Left hindlimb (tissue), 1 donor: ENCODE measurements at regions not wholly inside any gene's neighbourhood (a gene's known extent, or its start where the extent isn't known, plus 50 kb on each side); places are given as distances from the start of the nearest gene placed in this dataset.
"Not testable (repeated sequence)": the region's sequence is repeated elsewhere in the genome, so short reads cannot be mapped to it uniquely, and the experiment has no call there.

Experiments used
- DNase-seq: peaks from one replicate; pipeline ENCODE4 v3.0.0-alpha.2; 2018

DNA sequence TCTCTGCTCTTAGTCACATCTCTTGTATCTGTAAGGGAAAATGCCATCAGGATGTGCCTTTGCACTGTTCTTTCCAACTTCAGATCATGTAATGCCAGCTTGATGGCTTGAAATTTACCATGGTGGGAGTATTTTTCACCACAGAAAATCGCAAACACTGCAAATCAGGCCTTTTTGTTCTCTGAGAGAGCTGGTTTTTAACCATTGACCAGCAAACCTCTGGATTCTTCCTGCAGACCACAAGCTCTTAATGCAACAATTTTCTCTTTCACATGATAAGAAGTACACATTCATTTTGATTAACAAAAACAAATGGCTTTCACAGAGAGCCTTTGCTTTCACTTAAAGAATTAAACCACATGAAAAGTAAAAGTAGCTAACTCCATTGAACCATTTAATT, 145.4 kb upstream of the NEBL start:
- no peak for DNase-seq

DNA sequence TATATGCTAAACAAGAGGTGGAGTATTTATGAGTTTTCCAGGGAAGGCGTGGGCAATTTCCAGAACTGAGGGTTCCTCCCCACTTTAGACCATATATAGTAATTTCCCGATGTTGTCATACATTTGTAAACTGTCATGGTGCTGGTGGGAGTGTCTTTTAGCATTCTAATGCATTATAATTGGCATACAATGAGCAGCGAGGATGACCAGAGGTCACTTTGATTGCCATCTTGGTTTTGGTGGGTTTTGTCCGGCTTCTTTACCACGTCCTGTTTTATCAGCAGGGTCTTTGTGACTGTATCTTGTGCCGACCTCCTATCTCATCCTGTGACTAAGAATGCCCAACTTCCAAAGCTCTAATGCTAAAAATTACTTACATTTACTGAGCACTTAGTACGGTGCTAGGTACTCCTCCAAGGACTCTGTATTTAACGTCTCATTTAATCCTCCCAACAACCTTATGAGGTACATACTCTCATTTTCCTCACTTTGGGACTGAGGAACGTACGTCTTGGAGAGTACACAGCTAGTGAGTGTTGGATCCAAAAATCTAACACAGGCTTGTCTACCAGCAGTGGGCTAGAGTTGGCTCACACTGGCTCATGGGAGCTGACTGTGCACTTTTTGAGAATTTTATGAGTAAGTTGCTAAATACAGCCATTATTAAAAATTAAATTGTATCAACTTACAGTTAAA, 144.8 kb upstream of the NEBL start:
- no peak for DNase-seq

DNA sequence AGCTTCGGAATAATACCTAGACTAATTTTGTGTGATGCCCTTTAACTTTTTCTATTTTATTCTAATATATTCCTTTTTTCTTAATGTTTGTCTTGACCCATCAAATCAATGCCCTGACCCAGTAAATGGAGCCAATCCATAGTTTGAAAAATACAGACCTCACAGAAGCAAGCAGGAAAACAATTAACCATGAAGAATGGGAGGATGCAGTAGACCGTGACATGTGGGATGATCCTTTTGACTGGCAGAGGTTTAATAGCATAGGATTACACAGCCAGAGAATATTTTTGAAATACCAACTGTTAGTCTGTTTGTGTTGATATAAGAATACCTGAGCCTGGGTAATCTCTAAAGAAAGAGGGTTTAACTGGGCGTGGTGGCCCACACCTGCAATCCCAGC, 142.6 kb upstream of the NEBL start:
- DNase-seq = no peak

DNA sequence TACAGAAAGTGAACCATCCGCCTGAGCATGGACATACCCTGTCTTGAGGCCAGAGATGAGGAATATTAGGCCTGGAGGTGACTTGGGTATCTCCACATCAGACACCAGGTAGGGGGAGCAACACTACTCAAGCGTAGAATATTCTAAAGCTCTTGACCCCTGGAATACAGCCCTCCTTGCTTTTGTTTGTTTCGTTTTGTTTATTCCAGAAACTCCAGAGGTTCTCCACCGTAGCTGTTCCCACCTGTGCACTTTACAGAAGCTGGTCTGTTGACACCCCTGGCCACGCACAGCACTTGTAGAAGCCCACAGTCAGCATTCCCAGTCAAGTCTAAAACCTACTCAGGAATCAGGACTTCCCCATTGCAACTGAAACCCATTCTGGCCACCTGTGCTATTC, 139.6 kb upstream of the NEBL start:
- no peak for DNase-seq

DNA sequence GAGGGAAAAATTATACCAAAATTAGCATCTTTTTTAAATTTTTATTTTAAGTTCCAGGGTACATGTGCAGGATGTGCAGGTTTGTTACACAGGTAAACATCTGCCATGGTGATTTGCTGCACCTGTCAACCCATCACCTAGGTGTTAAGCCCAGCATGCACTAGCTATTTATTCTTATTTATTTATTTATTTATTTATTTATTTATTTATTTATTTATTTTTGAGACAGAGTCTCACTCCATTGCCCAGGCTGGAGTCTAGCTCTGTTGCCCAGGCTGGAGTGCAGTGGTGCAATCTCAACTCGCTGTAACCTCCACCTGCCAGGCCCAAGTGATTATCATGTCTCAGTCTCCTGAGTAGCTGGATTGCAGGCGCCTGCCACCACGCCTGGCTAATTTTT, 137.7 kb upstream of the NEBL start:
- DNase-seq = not testable (repeated sequence)

DNA sequence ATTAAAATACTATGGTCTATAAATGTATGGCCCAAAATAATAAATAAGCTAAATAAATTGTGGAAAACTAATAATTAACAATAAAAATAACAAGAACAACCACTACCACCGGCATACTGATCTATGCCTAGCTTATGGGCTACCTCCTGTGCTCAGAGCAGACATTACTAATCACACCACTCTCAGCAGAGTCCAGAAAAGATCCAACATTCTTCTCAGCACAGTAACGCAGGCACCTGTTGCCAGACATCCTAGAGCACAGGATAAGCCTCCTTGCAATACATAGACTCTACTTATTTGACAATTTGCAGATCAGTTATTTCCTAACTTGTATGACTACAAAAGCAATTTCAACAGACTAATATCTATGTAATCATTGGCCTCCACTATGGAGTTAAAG, 137.1 kb upstream of the NEBL start:
- DNase-seq = no peak

DNA sequence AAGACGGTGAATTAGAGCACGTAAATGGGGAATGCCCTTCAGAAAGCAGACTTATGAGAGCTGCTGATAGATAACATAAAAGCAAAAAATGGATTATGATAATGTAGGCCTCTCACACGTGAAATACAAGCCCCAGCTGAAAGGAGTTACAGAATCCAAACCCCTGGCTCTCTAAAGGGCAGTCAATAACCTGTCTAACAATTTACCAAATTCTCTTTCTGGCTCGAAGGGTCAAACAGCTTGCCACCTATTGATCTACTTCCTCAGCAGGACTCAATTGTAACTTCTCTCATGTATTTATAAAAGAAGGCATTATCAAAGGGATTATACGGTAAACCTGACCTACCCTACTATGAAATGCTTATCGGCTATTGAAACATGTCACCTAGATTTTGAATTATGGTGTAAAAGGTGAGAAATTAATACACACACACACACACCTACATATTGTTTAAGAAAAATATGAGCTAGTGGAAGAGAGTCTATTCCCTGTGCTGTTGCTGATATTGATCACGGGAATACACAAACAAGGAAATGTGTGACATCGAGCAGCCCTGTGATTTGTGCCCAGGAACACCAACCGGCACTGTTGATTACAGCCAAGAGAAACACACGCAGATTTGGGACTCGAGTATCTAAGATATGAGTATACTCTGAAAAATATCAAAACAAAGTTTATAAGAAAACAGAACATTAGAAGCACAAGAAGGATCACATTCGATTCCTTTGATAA, 135.6 kb upstream of the NEBL start:
- DNase-seq = no peak

DNA sequence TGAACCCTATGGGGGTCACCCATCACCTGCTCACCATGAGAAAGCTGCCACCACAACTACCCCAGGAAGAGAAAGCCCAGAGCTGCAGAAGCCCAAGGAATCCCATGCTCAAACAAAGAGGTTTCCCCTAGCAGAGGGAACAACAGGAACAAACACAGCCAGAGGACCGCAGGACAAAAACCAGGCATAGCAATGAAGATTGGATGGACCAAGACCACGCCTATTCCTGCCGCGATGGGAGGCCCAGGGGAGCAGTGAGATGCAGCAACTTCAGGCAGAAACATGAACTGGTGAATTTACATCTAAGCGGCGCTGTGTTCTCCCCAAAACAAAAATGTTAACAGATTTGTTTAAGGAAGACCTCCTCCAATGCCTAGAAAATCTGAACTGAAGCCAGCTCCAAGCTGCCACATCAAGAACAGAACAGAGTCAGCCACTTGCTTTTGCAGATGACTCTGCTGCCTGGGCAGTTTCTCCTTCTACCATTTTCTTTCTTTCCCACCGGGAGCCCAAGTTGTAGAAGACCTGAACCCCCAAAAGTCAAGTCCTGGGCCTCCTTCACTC, 134.2 kb upstream of the NEBL start:
- DNase-seq = no peak

DNA sequence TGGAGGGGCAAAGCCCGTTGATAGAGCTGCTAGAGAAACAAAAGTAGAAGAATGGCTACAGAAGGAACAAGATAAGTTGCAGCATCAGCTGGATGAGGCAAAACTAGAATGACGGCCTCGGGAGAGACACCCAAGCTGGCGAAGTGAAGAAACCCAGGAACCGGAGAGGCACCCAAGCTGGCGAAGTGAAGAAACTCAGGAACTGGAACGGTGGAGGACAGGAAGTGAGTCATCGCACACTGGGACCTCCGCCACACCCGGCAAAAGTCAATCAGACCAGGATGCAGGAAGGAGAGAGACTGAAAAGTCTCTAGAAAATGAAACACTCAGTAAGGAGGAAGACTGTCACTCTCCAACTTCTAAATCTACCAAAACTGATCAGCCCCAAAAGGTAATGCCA, 133.0 kb upstream of the NEBL start:
- DNase-seq = no peak

DNA sequence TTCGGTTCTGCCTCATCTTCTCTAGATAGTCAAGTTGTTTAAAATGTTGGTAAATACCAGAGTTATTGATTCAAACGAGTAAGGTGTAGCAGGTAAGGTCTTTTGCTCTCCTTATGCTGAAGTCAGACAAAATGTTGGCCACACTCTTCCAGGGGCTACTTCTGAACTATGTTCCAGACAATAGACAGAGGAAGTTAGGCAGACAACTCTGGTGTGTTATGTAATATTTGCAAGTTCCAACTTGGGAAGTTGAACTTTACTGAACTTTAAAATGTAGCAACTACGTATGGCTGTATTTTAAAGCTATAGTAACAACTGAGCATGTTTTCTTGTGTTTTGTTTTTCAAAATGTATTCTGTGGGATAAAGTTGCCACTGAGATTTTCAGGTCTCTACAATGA, 125.7 kb upstream of the NEBL start:
- no peak for DNase-seq

DNA sequence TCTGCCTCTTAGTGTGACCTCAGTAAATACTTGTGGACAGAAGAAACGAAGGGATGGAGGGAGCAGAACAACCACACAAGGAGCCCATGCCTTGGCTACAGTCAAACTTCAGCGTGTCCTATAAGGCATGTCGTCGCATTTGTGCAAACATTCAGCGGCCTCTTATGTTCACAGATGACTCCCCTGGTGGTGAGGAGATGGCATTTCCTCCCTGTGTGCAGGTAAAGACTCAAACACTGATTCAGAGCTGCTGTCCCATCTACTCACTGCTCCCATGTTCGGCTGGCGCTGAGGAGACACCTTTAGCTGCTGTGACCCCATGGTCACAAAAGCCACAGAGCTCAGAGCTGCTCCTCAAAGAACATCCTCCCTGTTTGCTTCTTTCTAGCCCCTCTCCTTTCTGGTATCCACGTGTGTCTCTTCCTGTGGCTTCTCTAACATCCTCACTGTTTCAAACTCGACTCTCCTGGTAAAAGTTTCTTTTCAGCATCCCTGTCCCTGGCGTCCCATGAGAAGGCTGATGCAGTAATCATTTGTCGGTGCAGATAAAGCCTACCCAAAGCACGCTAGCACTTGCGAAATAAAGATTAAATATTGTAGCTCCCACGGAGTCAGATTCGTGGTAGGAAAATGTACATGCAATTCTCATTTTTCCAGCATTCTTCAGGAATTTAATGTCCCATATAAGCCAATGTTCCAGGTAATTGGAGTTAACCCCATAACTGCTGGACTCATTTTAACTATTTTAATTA, 124.9 kb upstream of the NEBL start:
- DNase-seq = no peak

DNA sequence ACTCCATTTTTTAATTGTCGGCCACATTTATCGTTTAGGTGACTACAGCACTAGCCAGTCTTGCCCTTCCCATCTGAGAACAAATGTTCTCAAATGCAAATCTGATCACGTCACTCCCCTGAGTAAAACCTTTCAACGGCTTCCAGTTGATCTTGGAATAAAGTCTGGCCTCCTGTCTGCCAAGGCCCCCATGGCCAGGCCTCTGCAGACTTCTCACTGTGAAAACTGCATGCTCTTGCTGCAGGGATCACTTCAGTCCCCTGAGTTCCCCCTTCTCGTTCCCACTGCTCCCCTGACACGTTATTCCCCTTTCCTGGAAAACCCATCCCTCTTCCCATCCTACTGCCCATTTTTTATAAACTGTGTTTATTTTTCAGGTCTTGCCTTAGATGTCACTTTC, 124.1 kb upstream of the NEBL start:
- no peak for DNase-seq

DNA sequence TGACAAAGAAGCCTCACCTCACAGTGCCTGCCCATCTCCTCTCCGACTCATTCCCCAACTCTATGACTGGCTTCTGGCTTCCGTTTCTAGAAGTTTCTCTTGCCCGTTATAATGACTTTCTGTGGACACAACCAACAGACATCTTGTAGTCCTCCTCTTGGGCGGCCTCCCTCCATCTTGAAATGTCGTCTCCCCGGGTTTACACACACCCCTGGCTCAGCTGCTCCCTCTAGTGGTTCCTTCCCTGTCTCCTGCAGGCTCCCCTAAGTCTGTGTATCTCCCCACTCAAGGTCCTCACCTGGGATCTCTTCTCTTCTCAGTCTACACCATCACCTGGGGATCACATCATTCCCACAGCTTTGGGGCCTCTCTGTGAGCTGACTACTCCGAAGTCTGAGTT, 123.4 kb upstream of the NEBL start:
- no peak for DNase-seq

DNA sequence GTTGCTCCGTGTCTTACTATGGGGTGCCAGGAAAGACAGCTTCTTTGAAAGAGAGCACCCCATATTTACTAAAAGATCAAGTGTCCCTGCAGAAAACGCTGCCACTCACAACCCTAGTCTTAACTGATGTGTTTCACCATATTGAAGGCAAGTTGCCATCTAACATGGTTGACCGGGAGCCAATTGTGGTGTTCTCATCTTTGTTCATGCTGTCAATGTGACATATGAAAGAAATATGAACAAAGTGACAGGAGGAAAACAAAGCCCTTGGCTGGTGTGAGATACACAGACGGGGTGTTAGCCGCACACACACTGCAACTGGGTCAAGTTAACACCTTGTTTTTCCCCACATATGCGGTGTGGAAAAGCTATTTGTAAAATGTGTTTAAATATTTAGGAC, 122.3 kb upstream of the NEBL start:
- no peak for DNase-seq

DNA sequence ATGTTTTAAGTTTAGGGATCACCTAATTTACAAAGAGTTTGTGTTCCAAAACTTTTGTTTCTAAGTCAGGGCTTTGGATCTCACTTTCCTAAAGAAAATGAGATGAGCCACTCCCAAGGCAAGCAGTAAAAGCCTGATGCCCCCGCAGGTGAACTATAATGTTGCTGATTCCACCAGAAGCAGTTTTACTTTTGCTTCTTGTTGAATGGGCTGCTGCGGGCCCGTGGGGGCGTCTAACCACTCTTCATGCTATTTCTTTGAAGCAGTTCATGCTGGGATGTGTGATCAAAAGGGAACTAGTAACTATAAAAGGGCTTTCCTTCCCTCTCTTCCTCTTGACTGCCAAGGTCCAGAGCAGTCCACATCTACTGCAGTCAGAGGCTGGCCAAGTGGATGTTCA, 118.7 kb upstream of the NEBL start:
- no peak for DNase-seq

DNA sequence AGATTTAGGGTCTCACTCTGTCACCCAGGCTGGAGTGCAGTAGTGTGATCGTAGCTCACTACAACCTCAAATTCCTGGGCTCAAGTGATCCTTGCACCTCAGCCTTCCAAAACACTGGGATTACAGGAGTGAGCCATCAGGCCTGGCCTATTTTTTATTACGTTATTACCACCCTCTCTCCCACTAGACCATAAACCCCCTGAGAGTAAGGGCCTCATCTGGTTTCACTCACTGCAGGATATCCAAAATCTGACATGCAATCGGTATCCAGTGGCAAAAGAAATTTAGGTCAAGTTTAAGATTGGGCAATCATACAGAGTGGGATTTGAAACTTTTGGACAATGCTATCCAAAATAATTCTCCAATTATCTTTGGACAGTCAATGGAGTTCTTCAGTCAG, 117.0 kb upstream of the NEBL start:
- DNase-seq = no peak

DNA sequence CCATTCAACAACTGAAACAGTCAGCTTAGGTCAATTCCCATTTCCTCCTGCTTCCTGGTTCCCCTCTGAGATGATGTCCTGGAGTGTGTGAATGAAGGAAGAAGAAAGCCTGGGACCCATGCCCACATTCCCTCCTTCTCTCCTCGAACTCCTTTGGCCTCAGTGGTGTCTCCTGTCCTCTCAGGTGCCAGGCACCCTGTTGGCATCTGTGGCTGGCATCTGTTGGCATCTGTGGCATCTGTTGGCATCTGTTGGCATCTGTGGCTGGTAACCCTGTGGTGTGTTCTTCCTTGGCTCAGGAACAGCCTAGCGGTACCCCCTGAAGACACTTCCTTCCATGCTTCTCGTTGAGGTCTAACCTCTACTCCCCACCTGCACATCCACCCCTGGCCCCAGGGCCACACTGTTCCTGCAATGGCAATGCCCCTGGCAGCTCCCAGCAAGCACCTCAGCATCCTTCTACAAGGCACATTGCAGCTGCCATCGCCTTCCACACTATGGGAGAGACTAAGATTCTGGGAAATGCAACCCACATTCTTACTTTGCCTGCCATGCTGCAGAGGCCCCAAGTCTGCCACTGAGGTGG, 114.4 kb upstream of the NEBL start:
- DNase-seq = no peak

DNA sequence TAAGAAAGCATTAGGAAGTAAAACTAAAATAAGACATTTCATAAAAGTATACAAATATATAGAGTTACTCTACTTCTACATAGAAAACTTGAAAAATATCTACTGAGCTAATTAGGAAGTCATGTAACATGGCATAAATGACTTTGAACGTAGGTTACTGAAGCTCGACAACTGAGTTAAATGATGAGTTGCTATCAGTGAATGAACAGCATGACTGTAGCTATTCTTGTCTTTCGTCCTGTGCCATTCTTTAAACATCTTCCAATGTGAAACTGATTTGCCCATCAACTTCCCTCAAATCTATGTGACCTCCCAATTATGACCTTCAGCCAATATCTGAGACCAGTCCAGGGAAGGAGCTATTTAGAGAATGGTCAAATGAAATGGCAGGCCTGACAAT, 113.5 kb upstream of the NEBL start:
- no peak for DNase-seq

DNA sequence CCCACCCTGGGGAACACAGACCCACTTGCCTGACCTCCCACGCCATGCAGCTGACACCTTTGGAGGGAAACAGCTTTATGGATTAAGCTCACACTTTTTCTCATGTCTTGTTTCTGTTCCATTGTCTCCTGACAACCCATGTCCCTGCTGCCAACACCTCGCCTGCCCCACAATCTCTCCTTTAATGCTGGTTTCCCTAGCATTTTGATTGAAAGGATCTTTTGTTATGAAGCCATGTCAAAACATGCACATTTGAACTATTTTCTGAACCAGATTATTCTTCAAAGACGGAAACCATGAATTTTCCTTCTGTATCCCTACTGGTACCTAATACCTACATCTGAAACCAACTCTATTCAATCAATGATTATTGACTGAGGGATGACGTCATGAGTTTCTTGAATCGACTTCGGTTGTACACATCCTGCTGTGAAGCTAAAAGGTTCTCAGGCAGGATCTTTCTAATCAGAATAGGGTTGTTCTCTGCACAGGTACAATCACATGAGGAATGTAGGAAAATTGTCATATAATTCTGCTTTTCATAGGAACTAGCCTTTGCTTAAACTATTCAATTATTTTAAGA, 106.2 kb upstream of the NEBL start:
- no peak for DNase-seq

DNA sequence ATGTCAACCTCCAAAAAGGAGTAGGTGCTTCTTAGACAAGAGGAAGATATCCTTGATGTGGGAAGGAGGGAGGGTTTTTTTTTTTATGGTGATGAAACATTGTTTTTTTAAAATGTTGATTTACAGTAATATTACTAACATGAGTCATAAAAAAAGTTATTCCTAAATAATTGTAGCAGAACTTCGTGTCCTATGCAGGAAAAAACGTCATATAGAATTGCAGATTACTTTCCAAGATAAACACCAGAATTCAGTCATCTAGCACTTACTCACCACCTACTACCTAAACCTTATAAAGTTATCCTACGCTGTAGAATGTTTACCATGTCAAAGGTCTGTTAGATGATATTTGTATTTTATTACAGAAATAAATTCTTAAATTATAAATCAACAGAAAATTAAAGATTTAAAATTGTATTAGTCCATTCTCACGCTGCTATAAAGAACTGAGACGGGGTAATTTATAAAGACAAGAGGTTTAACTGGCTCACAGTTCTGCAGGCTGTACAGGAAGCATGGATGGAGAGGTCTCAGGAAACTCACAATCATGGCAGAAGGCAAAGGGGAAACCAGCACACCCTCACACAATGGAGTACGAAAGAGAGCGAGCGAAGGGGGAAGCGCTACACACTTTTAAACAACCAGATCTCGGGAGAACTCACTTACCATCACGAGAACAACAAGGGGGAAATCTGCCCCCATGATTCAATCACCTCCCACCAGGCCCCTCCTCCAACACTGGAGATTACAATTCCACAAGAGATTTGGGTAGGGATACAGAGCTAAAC, 105.2 kb upstream of the NEBL start:
- no peak for DNase-seq

DNA sequence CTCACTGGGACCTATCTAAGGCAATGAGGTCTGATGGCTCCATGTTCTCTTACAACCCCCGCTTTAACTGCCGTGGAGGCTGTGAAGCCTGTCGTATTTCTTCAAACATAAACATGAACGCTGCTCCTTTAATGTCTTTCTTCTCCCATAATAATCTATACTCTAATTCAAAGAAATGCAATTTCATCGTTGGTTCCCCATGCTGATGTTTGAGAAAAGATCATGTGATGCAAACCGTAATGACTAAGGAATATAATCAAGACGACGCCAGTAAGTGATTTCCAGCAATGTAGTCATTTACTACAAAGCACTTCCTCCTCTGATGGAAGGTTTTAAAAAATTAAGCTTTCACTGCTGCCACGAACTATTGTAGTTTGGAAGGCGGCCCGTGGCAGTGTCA, 102.6 kb upstream of the NEBL start:
- DNase-seq = no peak

DNA sequence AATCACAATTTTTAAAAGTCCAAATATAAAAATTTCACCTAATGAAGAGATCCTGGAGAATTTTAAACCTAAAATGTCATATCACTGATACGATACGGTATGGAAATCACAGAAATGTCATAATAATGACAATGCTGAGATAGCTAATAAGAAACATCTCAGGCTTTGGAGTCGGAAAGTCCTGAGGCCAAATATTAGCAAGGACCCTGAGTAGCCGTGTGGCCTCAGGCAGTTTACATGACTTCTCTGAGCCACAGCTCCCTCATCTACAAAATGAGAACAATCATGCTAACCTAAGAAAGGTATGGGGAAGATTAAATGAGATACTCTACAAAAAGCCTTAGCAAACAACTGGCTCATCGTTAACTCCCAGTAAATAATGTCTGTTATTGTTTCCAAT, 100.9 kb upstream of the NEBL start:
- no peak for DNase-seq
